HG03103 (cell line): ENCODE measurements at regions not wholly inside any gene's neighbourhood (a gene's known extent, or its start where the extent isn't known, plus 50 kb on each side); places are given as distances from the start of the nearest gene placed in this dataset.

Experiments
- ATAC-seq: cut with Tn5 transposase; IDR thresholded peaks from one replicate; pipeline ENCODE4 v1.9.1; 2021; ENCODE audit warnings: low read depth; ENCODE audit not compliant: unreplicated experiment

- ATAC-seq, result no peak
These were observed 221.9 kb upstream of the SETBP1 start for GRCh38 chr18:44458777-44459176.

GRCh38 chr18:44464398-44465180 is 216.1 kb upstream of the SETBP1 start:
- no peak for ATAC-seq

- no peak for ATAC-seq
These were observed 215.3 kb upstream of the SETBP1 start for GRCh38 chr18:44465381-44465841.

- ATAC-seq, result no peak
These were observed 213.7 kb upstream of the SETBP1 start for GRCh38 chr18:44466997-44467396.

GRCh38 chr18:44467718-44468117 is 213.0 kb upstream of the SETBP1 start:
- no peak for ATAC-seq

- no peak for ATAC-seq
These were observed 207.2 kb upstream of the SETBP1 start for GRCh38 chr18:44473394-44474066.

- no peak for ATAC-seq
These were observed 206.6 kb upstream of the SETBP1 start for GRCh38 chr18:44474067-44474411.

- ATAC-seq, result no peak
These were observed 206.1 kb upstream of the SETBP1 start for GRCh38 chr18:44474591-44474990.

GRCh38 chr18:44482761-44483160 is 197.9 kb upstream of the SETBP1 start:
- ATAC-seq, result no peak

- no peak for ATAC-seq
These were observed 185.5 kb upstream of the SETBP1 start for GRCh38 chr18:44495151-44495550.

GRCh38 chr18:44497311-44497710 is 183.4 kb upstream of the SETBP1 start:
- ATAC-seq, result no peak

GRCh38 chr18:44497757-44498490 is 182.8 kb upstream of the SETBP1 start:
- no peak for ATAC-seq

GRCh38 chr18:44500808-44501610 is 179.7 kb upstream of the SETBP1 start:
- no peak for ATAC-seq

GRCh38 chr18:44502221-44502620 is 178.5 kb upstream of the SETBP1 start:
- ATAC-seq, result no peak

GRCh38 chr18:44502790-44503189 is 177.9 kb upstream of the SETBP1 start:
- no peak for ATAC-seq

- ATAC-seq, result no peak
These were observed 176.8 kb upstream of the SETBP1 start for GRCh38 chr18:44503854-44504253.

- peak; percentile 83 for ATAC-seq
These were observed 172.9 kb upstream of the SETBP1 start for GRCh38 chr18:44507729-44508325.

GRCh38 chr18:44508474-44508873 is 172.2 kb upstream of the SETBP1 start:
- no peak for ATAC-seq

- no peak for ATAC-seq
These were observed 171.6 kb upstream of the SETBP1 start for GRCh38 chr18:44509048-44509447.

GRCh38 chr18:44510390-44510789 is 170.3 kb upstream of the SETBP1 start:
- ATAC-seq, result no peak
